DOHH2 (cell line): ENCODE measurements at regions not wholly inside any gene's neighbourhood (a gene's known extent, or its start where the extent isn't known, plus 50 kb on each side); places are given as distances from the start of the nearest gene placed in this dataset.
"Not testable (repeated sequence)": the region's sequence is repeated elsewhere in the genome, so short reads cannot be mapped to it uniquely, and the experiment has no call there.

ENCODE experiments used
- EZH2phosphoT487 ChIP-seq: fragments of 200-600 bp; sonication (generic); IDR thresholded peaks from 2 replicates; pipeline ENCODE4 v1.6.1; 2017; ENCODE audit warnings: borderline replicate concordance, mild to moderate bottlenecking, antibody characterized with exemption, low read length, moderate library complexity, mixed read lengths
- TF ChIP-seq, protein P1 (sequence below): fragments of 200-600 bp; sonication (generic); IDR thresholded peaks from one replicate; pipeline ENCODE4 v1.5.1; 2014; ENCODE audit warnings: antibody characterized with exemption, mild to moderate bottlenecking, low read depth, low read length; ENCODE audit not compliant: poor library complexity, severe bottlenecking

DNA sequence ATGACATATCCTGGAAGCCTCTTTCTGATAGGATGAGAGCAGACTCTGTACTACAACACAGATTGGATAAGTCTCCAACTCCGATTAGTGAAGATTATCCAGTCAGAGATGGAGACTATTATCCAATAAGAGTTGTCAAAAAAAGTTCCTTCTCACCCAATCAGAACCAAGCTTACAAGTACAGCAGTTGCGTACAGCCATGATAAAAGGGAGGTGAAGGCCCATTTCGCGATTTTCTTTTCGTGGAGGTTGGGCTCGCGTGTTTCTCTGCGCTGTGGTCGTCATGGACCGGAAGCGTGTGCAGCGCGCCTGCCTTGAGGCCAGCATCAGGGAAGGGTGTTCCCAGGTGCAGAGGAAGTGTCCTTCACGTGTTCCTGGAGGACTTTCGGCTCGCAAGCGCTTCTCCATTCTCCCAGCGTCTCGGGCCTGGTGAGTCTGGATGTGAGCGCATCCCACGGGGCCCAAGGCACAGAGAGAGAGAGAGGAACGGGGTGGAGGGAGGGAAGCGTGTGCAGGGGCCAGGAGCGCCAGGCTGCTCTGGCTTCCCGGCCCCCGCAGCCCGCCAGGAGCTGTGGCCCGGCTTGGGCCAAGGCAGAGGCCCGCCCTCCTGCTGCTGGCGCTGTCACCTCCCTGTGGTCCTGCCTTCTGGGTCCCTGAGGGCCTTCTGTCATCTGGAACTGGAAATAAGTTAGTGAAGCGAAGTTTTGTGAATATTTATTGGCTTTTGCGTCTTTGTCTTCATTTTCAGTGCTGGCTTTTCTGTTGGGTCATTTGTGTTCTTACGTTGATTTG is 53.9 kb downstream of the CDRT15L2 start:
- TF ChIP-seq, protein P1, sequence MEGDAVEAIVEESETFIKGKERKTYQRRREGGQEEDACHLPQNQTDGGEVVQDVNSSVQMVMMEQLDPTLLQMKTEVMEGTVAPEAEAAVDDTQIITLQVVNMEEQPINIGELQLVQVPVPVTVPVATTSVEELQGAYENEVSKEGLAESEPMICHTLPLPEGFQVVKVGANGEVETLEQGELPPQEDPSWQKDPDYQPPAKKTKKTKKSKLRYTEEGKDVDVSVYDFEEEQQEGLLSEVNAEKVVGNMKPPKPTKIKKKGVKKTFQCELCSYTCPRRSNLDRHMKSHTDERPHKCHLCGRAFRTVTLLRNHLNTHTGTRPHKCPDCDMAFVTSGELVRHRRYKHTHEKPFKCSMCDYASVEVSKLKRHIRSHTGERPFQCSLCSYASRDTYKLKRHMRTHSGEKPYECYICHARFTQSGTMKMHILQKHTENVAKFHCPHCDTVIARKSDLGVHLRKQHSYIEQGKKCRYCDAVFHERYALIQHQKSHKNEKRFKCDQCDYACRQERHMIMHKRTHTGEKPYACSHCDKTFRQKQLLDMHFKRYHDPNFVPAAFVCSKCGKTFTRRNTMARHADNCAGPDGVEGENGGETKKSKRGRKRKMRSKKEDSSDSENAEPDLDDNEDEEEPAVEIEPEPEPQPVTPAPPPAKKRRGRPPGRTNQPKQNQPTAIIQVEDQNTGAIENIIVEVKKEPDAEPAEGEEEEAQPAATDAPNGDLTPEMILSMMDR = not testable (repeated sequence)
- not testable (repeated sequence) for TF ChIP-seq EZH2phosphoT487
